SK-N-MC (cell line): ENCODE measurements at regions not wholly inside any gene's neighbourhood (a gene's known extent, or its start where the extent isn't known, plus 50 kb on each side); places are given as distances from the start of the nearest gene placed in this dataset.

Experiments
- EZH2 ChIP-seq: fragments of 200-600 bp; sonication (generic); IDR thresholded peaks from one replicate; pipeline ENCODE4 v1.6.1; 2017; ENCODE audit warnings: antibody characterized with exemption
- FOXP2 ChIP-seq: optimal IDR thresholded peaks from 2 replicates; pipeline ENCODE3; 2011; ENCODE audit warnings: mild to moderate bottlenecking, moderate library complexity; ENCODE audit not compliant: insufficient read depth; ENCODE audit errors: extremely low read length, control extremely low read depth
- POLR2AphosphoS5 ChIP-seq: IDR thresholded peaks from 2 replicates; pipeline ENCODE4 v1.6.1; 2012; ENCODE audit warnings: mild to moderate bottlenecking, low read depth, low read length, borderline replicate concordance

- TF ChIP-seq POLR2AphosphoS5 (no peak), EZH2 (no peak), FOXP2 (no peak)
Measured at GRCh38 chr11:70842701-70843100, 409.7 kb downstream of the SHANK2 start.
